Suppressor macrophage treated with lipopolysaccharide for 1 hour (primary cell): ENCODE measurements at regions not wholly inside any gene's neighbourhood (a gene's known extent, or its start where the extent isn't known, plus 50 kb on each side); places are given as distances from the start of the nearest gene placed in this dataset.
A peak's percentile ranks its signal among the peaks of the same experiment; 100 is the strongest.

Experiments used
- DNase-seq, 3 donors: peaks; one replicate each; pipeline ENCODE4 v3.0.0-alpha.2; 2020 to 2022

DNA sequence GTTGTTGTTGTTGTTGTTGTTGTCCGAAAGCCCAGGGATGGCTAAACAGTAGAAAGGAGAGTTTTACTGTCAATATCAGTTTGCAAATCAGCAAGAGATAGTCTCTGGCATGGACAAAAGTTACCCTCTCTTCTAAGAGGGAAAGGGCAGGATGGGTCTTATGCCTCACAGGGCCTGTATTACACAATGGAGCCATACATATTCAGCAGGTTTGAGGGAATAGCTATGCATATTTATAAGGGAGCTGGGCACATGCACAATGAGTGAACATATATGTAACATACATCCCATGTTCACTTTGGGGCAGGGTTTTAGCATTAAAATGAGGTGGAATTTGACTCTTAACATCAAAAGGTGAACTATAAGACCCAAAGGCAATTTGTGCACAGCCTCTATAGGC lies 84.4 kb upstream of the PGBD5 start:
- DNase-seq: peak in 1 of 3 donors; percentile 11

- DNase-seq: peak; percentile 76 to 86 (median 83)
Observed at GRCh38 chr1:230509281-230509977, 83.3 kb upstream of the PGBD5 start.

- DNase-seq: peak; percentile 44 to 67 (median 59)
Observed at GRCh38 chr1:230507666-230508402, 81.7 kb upstream of the PGBD5 start.

- DNase-seq: peak in 1 of 3 donors; percentile 8
Observed at GRCh38 chr1:230507236-230507635, 81.1 kb upstream of the PGBD5 start.

DNA sequence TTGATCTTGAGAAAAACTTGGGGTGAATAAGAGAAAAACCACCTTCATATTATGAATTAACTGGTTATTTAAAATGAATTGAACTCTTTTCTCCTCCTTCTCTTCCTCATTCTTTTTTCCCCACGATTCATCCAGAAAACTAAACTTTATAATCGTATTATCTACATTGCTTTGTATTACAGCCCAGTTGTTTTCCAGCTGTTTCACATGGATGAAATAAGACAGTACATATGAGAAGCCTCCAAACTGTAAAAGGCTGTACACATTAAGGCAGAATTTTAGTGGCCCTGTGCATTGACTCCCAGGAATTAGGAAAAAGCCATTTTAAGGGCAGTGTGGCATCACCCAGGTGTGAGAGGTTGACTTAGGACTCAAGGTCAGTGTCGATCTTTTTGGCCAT lies 80.3 kb upstream of the PGBD5 start:
- peak in 1 of 3 donors; percentile 8 for DNase-seq

GRCh38 chr1:230504310-230504709 lies 78.2 kb upstream of the PGBD5 start:
- DNase-seq: peak in 1 of 3 donors; percentile 7

- peak in 1 of 3 donors; percentile 17 for DNase-seq
Observed at GRCh38 chr1:230503726-230504125, 77.6 kb upstream of the PGBD5 start.

GRCh38 chr1:230502996-230503395 lies 76.9 kb upstream of the PGBD5 start:
- DNase-seq: no peak

GRCh38 chr1:230502306-230502705 lies 76.2 kb upstream of the PGBD5 start:
- DNase-seq: no peak

DNA sequence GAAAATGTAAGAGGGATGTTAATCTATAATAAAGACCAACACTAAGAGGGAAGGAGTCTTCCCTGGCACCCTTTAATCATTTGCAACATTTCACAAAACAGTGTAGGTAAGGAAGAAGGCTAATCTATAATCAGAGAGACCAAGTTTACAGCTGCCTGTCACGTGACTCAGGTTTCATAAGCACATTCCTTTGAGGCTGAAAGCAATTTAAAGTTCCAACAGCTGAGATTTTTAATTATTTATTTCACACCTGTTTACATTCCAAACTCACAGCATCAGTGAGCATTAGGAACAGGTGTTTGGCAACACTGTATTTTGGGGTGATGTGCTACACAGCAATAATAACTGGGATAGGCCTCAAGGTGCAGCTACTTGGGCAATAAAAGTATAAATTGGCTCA lies 75.7 kb upstream of the PGBD5 start:
- no peak for DNase-seq

- no peak for DNase-seq
Observed at GRCh38 chr1:230501242-230501641, 75.1 kb upstream of the PGBD5 start.

GRCh38 chr1:230500063-230500462 lies 73.9 kb upstream of the PGBD5 start:
- no peak for DNase-seq

DNA sequence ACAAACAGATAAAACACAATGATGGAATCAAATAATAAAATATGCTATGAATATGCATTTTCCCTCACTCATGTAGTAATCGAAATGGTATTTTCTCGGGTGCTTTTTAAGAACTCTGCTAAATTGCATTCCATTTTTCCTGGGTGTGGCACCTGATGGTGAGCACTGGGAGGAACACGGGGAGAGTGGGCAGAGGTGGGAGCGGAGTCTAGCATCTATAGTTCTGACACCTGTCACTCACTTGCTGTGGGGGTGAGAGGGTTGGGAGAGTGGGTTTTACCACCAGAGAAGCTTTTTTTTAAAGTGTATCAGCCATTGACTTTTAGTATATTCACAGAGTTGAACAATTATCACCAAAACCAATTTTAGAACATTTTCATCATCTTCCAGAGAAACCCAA lies 73.4 kb upstream of the PGBD5 start:
- no peak for DNase-seq

- no peak for DNase-seq
Observed at GRCh38 chr1:230498704-230499103, 72.6 kb upstream of the PGBD5 start.

GRCh38 chr1:230496451-230496850 lies 70.3 kb upstream of the PGBD5 start:
- no peak for DNase-seq

DNA sequence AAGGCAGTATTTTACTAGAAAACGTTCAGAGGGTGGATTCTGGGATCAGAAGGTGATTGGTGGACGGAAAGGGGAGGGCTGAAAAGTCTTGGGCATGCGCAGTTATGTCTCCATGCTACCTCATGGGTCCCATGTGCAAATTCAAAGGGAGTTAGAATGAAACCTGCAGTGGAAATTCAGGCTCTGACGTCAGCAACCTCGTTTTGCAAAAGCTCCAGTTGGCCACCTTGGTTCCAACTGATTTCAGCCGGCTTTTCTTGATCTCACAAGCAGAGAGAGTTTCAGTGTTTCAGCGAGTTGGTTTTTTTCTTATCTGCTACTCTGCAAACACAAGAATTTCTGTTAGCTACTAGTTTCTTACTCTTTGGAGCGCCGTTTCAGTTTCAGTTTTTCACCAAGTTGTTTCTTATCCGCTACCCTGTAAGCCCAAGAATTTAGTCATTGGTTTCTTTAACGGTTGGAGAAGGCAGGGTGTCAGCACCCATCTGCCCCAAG lies 69.8 kb upstream of the PGBD5 start:
- no peak for DNase-seq

GRCh38 chr1:230495076-230495475 lies 68.9 kb upstream of the PGBD5 start:
- no peak for DNase-seq

DNA sequence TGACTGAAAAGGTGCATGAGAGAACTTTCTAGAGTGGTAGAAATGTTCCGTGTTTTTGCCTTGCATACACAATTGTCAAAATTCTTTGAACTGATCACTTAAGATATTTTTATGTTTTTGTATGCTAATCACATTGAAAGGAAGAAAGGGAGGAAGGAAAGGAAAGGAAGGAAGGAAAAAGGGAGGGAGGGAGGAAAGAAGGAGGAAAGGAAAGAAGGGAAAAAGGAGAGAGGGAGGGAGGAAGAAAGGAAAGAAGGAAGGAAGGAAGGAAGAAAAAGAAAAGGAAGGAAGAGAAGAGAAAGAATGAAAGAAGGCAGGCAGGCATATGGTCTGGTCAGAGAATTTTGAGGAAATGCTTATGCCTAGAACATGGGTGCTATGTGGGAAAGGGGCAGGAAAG lies 68.4 kb upstream of the PGBD5 start:
- no peak for DNase-seq

DNA sequence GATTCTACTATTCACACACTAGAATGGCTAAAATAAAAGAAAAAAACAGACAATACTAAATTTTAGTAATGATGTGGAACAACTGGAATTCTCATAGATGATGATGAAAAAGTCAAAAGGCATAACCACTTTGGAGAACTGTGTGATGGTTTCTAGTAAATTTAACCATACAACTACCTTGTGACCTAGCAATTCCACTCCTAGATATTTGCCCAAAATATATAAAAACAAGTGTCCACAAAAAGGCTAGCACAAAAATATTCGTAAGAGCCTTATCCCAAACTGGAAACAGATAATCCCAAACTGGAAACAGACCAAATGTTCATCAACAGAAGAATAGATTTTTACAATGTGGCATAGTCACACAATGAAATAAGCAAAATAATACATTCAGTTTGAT lies 67.9 kb upstream of the PGBD5 start:
- DNase-seq: no peak

DNA sequence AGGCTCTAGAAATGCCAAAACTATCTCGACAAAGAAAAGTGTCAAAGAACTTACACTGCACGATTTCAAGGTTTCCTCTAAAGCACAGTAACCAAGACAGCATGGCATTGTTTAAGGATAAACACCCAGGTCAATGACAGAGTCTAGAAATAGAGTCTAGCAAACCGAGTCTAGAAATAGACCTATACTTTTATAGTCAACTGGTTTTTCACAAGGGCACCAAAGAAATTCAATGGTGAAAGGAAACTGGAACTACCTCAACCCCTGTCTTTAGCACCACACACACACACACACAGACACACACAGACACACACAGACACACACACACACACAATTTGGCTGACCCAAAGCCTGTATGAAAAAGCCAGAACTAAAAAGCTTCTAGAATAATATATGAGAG lies 67.1 kb upstream of the PGBD5 start:
- no peak for DNase-seq

GRCh38 chr1:230490436-230490835 lies 64.3 kb upstream of the PGBD5 start:
- DNase-seq: no peak

DNA sequence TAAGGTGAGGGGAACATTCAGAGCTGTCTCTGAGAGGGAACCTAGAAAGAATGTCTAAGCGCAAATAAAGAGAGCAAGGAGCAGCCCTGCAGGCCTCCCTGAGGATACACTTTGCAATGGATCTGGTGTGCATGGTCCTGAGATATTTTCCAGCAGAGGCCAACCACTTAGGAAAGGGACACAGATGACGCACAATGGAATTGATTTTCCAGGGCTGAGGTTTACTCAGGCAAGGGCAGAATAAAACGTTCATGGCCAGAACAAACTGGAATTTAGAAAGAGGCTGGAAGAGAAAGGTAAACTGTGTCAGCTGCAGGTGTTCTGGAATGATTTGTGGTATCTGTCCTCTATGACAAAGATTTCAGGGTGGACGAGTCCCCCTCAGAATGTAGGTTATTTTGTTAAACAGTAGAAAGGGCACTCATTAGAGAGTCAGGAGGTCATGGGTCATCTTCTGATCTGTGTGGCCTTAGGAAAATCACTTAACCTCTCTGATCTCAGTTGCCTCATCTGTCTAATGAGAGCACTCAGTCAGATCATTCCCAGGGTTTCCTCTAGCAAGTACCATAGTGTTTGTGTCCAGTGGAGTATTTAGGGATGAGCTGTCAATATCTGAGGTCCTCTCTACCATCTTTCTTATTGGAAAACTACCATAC lies 61.8 kb upstream of the PGBD5 start:
- no peak for DNase-seq

- DNase-seq: no peak
Observed at GRCh38 chr1:230476622-230477003, 50.5 kb upstream of the PGBD5 start.
